SK-N-SH (cell line): ENCODE measurements at regions not wholly inside any gene's neighbourhood (a gene's known extent, or its start where the extent isn't known, plus 50 kb on each side); places are given as distances from the start of the nearest gene placed in this dataset.

Experiments
- CTCF ChIA-PET: fragments of 300-600, 350-600 bp; formaldehyde crosslinking; extraction: SDS; loops from one replicate; lab custom pipeline; 2021; lab: Yijun Ruan, JAX
- POLR2A ChIA-PET: fragments of 350-600 bp; sonication (Branson Sonifier 250); formaldehyde crosslinking; extraction: SDS; loops from one replicate; lab custom pipeline; 2020; ENCODE audit warnings: antibody characterized with exemption, inconsistent platforms; lab: Yijun Ruan, JAX
- DNase-seq: peaks from one replicate; pipeline ENCODE4 v3.0.0; 2012
- H2AFZ ChIP-seq: fragments of 200-600 bp; sonication (generic); 2 replicates; pipeline ENCODE4 v1.8.1; 2016; ENCODE audit warnings: antibody characterized with exemption, mild to moderate bottlenecking, low read depth
- H3F3A ChIP-seq: fragments of 200-600 bp; sonication (generic); replicated peaks from 2 replicates; pipeline ENCODE3; 2016; ENCODE audit warnings: antibody characterized with exemption, mild to moderate bottlenecking; ENCODE audit not compliant: insufficient read depth
- H3K27ac ChIP-seq, 2 experiments: fragments of 200-500 bp in 1 of 2; fragments of 200-600 bp in 1 of 2; sonication (Bioruptor generic) in 1 of 2; sonication (generic), shearing (Covaris generic) in 1 of 2; 2 replicates each; pipeline versions ENCODE4 v1.5.1 to v1.6.1; 2014 to 2016; ENCODE audit warnings: low read depth in 2 of 2, inconsistent platforms in 1 of 2, low read length in 1 of 2, mild to moderate bottlenecking in 1 of 2, mixed read lengths in 1 of 2
- H3K27me3 ChIP-seq: fragments of 200-600 bp; sonication (generic), shearing (Covaris generic); 2 replicates; pipeline ENCODE4 v1.6.1; 2016; ENCODE audit warnings: mixed run types; ENCODE audit not compliant: insufficient read depth
- H3K36me3 ChIP-seq, 2 experiments: fragments of 200-500 bp in 1 of 2; fragments of 200-600 bp in 1 of 2; sonication (Bioruptor generic) in 1 of 2; sonication (generic) in 1 of 2; replicated peaks in 1 of 2; 2 replicates each; pipeline versions ENCODE3 to v1.5.1; 2014 to 2016; ENCODE audit warnings: low read length in 1 of 2, mild to moderate bottlenecking in 1 of 2; ENCODE audit not compliant: insufficient read depth in 2 of 2, control insufficient read depth in 1 of 2
- H3K4me1 ChIP-seq, 2 experiments: fragments of 200-500 bp in 1 of 2; fragments of 200-600 bp in 1 of 2; sonication (Bioruptor generic) in 1 of 2; sonication (generic), shearing (Covaris generic) in 1 of 2; 2 replicates each; pipeline versions ENCODE4 v1.5.1 to v1.6.1; 2014 to 2016; ENCODE audit warnings: low read depth in 1 of 2, low read length in 1 of 2, mixed run types in 1 of 2; ENCODE audit not compliant: insufficient read depth in 2 of 2, control insufficient read depth in 1 of 2
- H3K4me2 ChIP-seq: fragments of 200-600 bp; sonication (generic), shearing (Covaris generic); 2 replicates; pipeline ENCODE4 v1.6.1; 2017; ENCODE audit warnings: mixed run types
- H3K4me3 ChIP-seq, 2 experiments: fragments of 200-500 bp in 1 of 2; fragments of 200-600 bp in 1 of 2; sonication (Bioruptor generic) in 1 of 2; sonication (generic), shearing (Covaris generic) in 1 of 2; 2 replicates each; pipeline versions ENCODE4 v1.5.1 to v1.8.1; 2014 to 2016; ENCODE audit warnings: low read depth in 2 of 2, inconsistent platforms in 1 of 2, low read length in 1 of 2, mild to moderate bottlenecking in 1 of 2, mixed read lengths in 1 of 2, moderate library complexity in 1 of 2
- H3K79me2 ChIP-seq: fragments of 200-600 bp; sonication (generic); 2 replicates; pipeline ENCODE4 v1.8.1; 2017; ENCODE audit warnings: mild to moderate bottlenecking; ENCODE audit not compliant: insufficient read depth
- H3K9ac ChIP-seq: fragments of 200-600 bp; sonication (generic); 2 replicates; pipeline ENCODE4 v1.6.1; 2017; ENCODE audit warnings: mixed run types
- H3K9me2 ChIP-seq: fragments of 200-600 bp; sonication (generic); 2 replicates; pipeline ENCODE4 v1.6.1; 2017; ENCODE audit warnings: mixed run types
- H3K9me3 ChIP-seq: fragments of 200-600 bp; sonication (generic); 2 replicates; pipeline ENCODE4 v1.6.1; 2017; ENCODE audit warnings: mixed run types, mild to moderate bottlenecking, moderate library complexity
- H4K20me1 ChIP-seq: fragments of 200-600 bp; sonication (generic); 2 replicates; pipeline ENCODE4 v1.6.1; 2017; ENCODE audit warnings: mild to moderate bottlenecking, mixed run types; ENCODE audit not compliant: insufficient read depth
- CTCF ChIP-seq: fragments of 200-600 bp; sonication (generic); IDR thresholded peaks from 2 replicates; pipeline ENCODE4 v1.6.1; 2017; ENCODE audit warnings: antibody characterized with exemption, mild to moderate bottlenecking, moderate library complexity
- EP300 ChIP-seq, 2 experiments: IDR thresholded peaks; 2 replicates each; pipeline versions ENCODE4 v1.4.0 to v1.6.1; 2012; ENCODE audit warnings: borderline replicate concordance in 1 of 2, low read depth in 1 of 2, low read length in 1 of 2
- EZH2phosphoT487 ChIP-seq: fragments of 200-600 bp; sonication (generic); IDR thresholded peaks from 2 replicates; pipeline ENCODE4 v1.6.1; 2017; ENCODE audit warnings: low read depth, mixed run types, mild to moderate bottlenecking, antibody characterized with exemption, moderate library complexity, borderline replicate concordance
- FOSL2 ChIP-seq: IDR thresholded peaks from 2 replicates; pipeline ENCODE4 v1.4.0; 2012; ENCODE audit warnings: low read depth, mild to moderate bottlenecking, moderate library complexity, borderline replicate concordance
- FOXJ3 ChIP-seq: sonication (generic); formaldehyde crosslinking; IDR thresholded peaks from 2 replicates; pipeline ENCODE4 v1.5.1; 2020; ENCODE audit warnings: mild to moderate bottlenecking, missing genetic modification reagents
- FOXM1 ChIP-seq: IDR thresholded peaks from 2 replicates; pipeline ENCODE4 v1.4.0; 2012; ENCODE audit warnings: low read depth, mild to moderate bottlenecking
- GABPA ChIP-seq: IDR thresholded peaks from 2 replicates; pipeline ENCODE4 v1.4.0; 2012; ENCODE audit warnings: low read depth, mild to moderate bottlenecking
- GATA2 ChIP-seq: sonication (generic); formaldehyde crosslinking; IDR thresholded peaks from 2 replicates; pipeline ENCODE4 v1.5.0; 2020; ENCODE audit warnings: mild to moderate bottlenecking, missing genetic modification reagents
- IRF3 ChIP-seq: fragments of 150-350 bp; IDR thresholded peaks from 2 replicates; pipeline ENCODE4 v1.6.1; 2016; ENCODE audit warnings: mild to moderate bottlenecking, low read depth, low read length
- JUND ChIP-seq: IDR thresholded peaks from 2 replicates; pipeline ENCODE4 v1.4.0; 2012
- MAX ChIP-seq: IDR thresholded peaks from 2 replicates; pipeline ENCODE4 v1.4.0; 2012; ENCODE audit warnings: low read depth
- MEF2A ChIP-seq: IDR thresholded peaks from 2 replicates; pipeline ENCODE4 v1.4.0; 2012; ENCODE audit warnings: low read depth, borderline replicate concordance
- MXI1 ChIP-seq: IDR thresholded peaks from 2 replicates; pipeline ENCODE4 v1.6.1; 2012; ENCODE audit warnings: mild to moderate bottlenecking, low read depth, low read length, improper control_type of control experiment
- NFIC ChIP-seq: IDR thresholded peaks from 2 replicates; pipeline ENCODE4 v1.4.0; 2012; ENCODE audit warnings: borderline replicate concordance
- NRF1 ChIP-seq: IDR thresholded peaks from 2 replicates; pipeline ENCODE4 v1.6.1; 2012; ENCODE audit warnings: low read depth, mild to moderate bottlenecking, low read length
- PBX3 ChIP-seq: IDR thresholded peaks from 2 replicates; pipeline ENCODE4; 2012
- POLR2AphosphoS5 ChIP-seq: IDR thresholded peaks from 2 replicates; pipeline ENCODE4 v1.6.1; 2012; ENCODE audit warnings: low read depth, low read length
- RAD21 ChIP-seq: IDR thresholded peaks from 2 replicates; pipeline ENCODE4 v1.6.1; 2012; ENCODE audit warnings: mild to moderate bottlenecking, low read length
- RXRA ChIP-seq: IDR thresholded peaks from 2 replicates; pipeline ENCODE4 v1.4.0; 2012; ENCODE audit warnings: low read depth, mild to moderate bottlenecking, borderline replicate concordance
- SMC3 ChIP-seq: IDR thresholded peaks from 2 replicates; pipeline ENCODE4 v1.6.1; 2012; ENCODE audit warnings: low read depth, low read length, improper control_type of control experiment
- TAF1 ChIP-seq: IDR thresholded peaks from 2 replicates; pipeline ENCODE4 v1.6.1; 2012; ENCODE audit warnings: low read depth, mild to moderate bottlenecking, low read length, moderate library complexity, borderline replicate concordance
- YY1 ChIP-seq: IDR thresholded peaks from 2 replicates; pipeline ENCODE4 v1.4.0; 2012; ENCODE audit warnings: low read depth, mild to moderate bottlenecking
- WGBS: methylation state at CpG from one replicate; pipeline ENCODE4 v1.1.6; 2017; ENCODE audit warnings: low lambda C conversion rate; 5-methylcytosine and 5-hydroxymethylcytosine counted together
- TF ChIP-seq, protein P1 (sequence below): IDR thresholded peaks from 2 replicates; pipeline ENCODE4 v1.4.0; 2012; ENCODE audit warnings: low read depth, borderline replicate concordance

- H3F3A ChIP-seq = no peaks in the 10 kb centered on the region
- H3K9me3 ChIP-seq = no peaks in the 10 kb centered on the region
- TF ChIP-seq MAX (no peak), PBX3 (no peak), FOSL2 (no peak), GATA2 (CRISPR knock-in tag) (no peak), MEF2A (no peak), RAD21 (no peak), TAF1 (no peak), MXI1 (no peak), IRF3 (no peak), SMC3 (no peak), NRF1 (no peak), GABPA (no peak), RXRA (no peak)
- ChIA-PET CTCF (interaction anchor here (1.1 to 1.8 kb wide), 2 partner anchors 12 to 355 kb away, joined by 4 to 5 read pairs; no protein-coding TSS in a partner anchor), POLR2A (no interaction called here)
- no peaks in the 10 kb centered on the region for H3K9me2 ChIP-seq
- no peaks in the 10 kb centered on the region for H4K20me1 ChIP-seq
- peaks cover 0 to 7% of the 10 kb centered on the region in 2 experiments; a peak in 2 of 4 replicates for H3K4me1 ChIP-seq
- no peak for DNase-seq
- H3K9ac ChIP-seq = no peak overlapping the region
- H2AFZ ChIP-seq = no peak overlapping the region
- no peaks in the 10 kb centered on the region for H3K27me3 ChIP-seq
- H3K36me3 ChIP-seq = no peaks in the 10 kb centered on the region
- H3K4me2 ChIP-seq = no peak overlapping the region
- 85% methylated on average over 2 of the region's 2 CpGs for WGBS
- H3K27ac ChIP-seq = no peak overlapping the region
- no peaks in the 10 kb centered on the region for H3K79me2 ChIP-seq
- H3K4me3 ChIP-seq = no peak overlapping the region
These were observed 84.7 kb upstream of the HGF start for GRCh38 chr7:81854518-81854917.

DNA sequence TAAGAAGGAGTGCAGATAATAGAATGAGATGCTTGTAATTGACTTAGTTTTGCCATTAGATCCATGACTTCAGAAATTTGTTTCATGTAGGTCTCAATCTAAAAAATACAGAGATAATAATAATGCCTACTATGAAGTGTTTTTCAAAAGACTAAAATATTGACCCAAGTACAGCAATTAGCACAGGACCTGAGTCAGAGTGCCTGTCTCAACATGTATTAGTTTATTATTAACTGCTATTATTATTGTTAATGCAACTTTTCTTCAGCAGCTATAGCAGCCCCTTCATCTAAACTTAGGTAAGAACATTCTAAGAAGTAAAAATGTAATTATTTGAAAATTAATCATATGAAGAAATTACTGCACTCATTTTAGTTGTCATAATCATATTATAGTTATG lies 82.9 kb upstream of the HGF start:
- Histone ChIP-seq H4K20me1 (no peaks in the 10 kb centered on the region), H3K4me2 (no peak overlapping the region)
- CTCF ChIA-PET = interaction anchor here (1.0 to 1.1 kb wide), 2 partner anchors 51 to 137 kb away, joined by 3 read pairs; no protein-coding TSS in a partner anchor
- no peak for TF ChIP-seq NFIC
- no peak for TF ChIP-seq JUND
- no peak for TF ChIP-seq POLR2AphosphoS5
- no peak for TF ChIP-seq GABPA
- TF ChIP-seq GATA2 (CRISPR knock-in tag) = no peak
- no peak for TF ChIP-seq PBX3
- no peak for TF ChIP-seq NRF1
- TF ChIP-seq TAF1 = no peak
- TF ChIP-seq, protein P1, sequence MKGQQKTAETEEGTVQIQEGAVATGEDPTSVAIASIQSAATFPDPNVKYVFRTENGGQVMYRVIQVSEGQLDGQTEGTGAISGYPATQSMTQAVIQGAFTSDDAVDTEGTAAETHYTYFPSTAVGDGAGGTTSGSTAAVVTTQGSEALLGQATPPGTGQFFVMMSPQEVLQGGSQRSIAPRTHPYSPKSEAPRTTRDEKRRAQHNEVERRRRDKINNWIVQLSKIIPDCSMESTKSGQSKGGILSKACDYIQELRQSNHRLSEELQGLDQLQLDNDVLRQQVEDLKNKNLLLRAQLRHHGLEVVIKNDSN = no peak
- no peak for TF ChIP-seq EP300 (IDR thresholded peaks at IDR 0.05; ENCODE audit: borderline replicate concordance in 1 of 2, low read depth in 1 of 2, low read length in 1 of 2)
- TF ChIP-seq FOXJ3 (CRISPR knock-in tag) = no peak
- TF ChIP-seq SMC3 = no peak
- TF ChIP-seq FOXM1 = no peak
- no peak for TF ChIP-seq FOSL2
- TF ChIP-seq MEF2A = no peak
- no peak for TF ChIP-seq YY1
- no peak for TF ChIP-seq CTCF
- TF ChIP-seq EZH2phosphoT487 = no peak
- TF ChIP-seq MXI1 = no peak

More for the DNA sequence above, 82.9 kb upstream of the HGF start:
- Histone ChIP-seq H3F3A (no peaks in the 10 kb centered on the region), H3K9me2 (no peaks in the 10 kb centered on the region), H3K9ac (no peak overlapping the region), H3K27me3 (no peaks in the 10 kb centered on the region), H2AFZ (no peak overlapping the region), H3K4me1 (peaks cover 0 to 5% of the 10 kb centered on the region in 2 experiments; a peak in 1 of 4 replicates), H3K79me2 (no peaks in the 10 kb centered on the region), H3K9me3 (no peaks in the 10 kb centered on the region), H3K4me3 (no peak overlapping the region), H3K36me3 (no peaks in the 10 kb centered on the region), H3K27ac (no peak overlapping the region)
- no peak for DNase-seq
- POLR2A ChIA-PET = no interaction called here
